HepG2 (cell line): ENCODE measurements at regions not wholly inside any gene's neighbourhood (a gene's known extent, or its start where the extent isn't known, plus 50 kb on each side); places are given as distances from the start of the nearest gene placed in this dataset.

Experiments
- ATAC-seq: fragments of 200-7000 bp; cut with Tn5 transposase; 3 replicates; pipeline ENCODE4 v1.9.1; 2020; ENCODE audit warnings: mild to moderate bottlenecking, moderate library complexity
- BruUV-seq: library from RNA; stranded (reverse); fragments of 400-500 nt; replicated peaks from 2 replicates; lab custom pipeline; 2021; lab: Mats Ljungman, UMichigan
- CTCF ChIA-PET: fragments of 300-600 bp; formaldehyde crosslinking; extraction: SDS; loops from one replicate; lab custom pipeline; 2021; ENCODE audit warnings: low total read pairs, inconsistent platforms, low intra/inter-chr PET ratio; lab: Yijun Ruan, JAX
- POLR2A ChIA-PET: fragments of 350-600 bp; sonication (Branson Sonifier 250); formaldehyde crosslinking; loops from one replicate; lab custom pipeline; 2020; ENCODE audit warnings: antibody characterized with exemption, inconsistent platforms; lab: Yijun Ruan, JAX
- DNase-seq: peaks from one replicate; pipeline ENCODE4 v3.0.0-alpha.2; 2015; ENCODE audit warnings: low spot score
- FAIRE-seq: peaks from 3 replicates; lab custom pipeline; 2011; peaks lifted over from hg19 to GRCh38; lab: Jason Lieb, UNC
- H2AFZ ChIP-seq: one replicate; pipeline ENCODE4 v1.6.1; 2011; ENCODE audit warnings: low read length, inconsistent platforms
- H3K27ac ChIP-seq: fragments of 300-600 bp; 3 replicates; pipeline ENCODE4 v1.8.0; 2011; ENCODE audit warnings: mixed run types, mild to moderate bottlenecking, mixed read lengths, low read length, inconsistent platforms; ENCODE audit not compliant: insufficient read depth; ENCODE audit errors: extremely low read length
- H3K27me3 ChIP-seq, 2 experiments: fragments of 200-600 bp in 1 of 2; 2 replicates in 1 of 2; 3 replicates in 1 of 2; pipeline versions ENCODE4 v1.6.0 to v1.8.0; 2011; ENCODE audit warnings: low read length in 2 of 2, mild to moderate bottlenecking in 2 of 2, moderate library complexity in 2 of 2, inconsistent platforms in 1 of 2; ENCODE audit not compliant: insufficient read depth in 2 of 2, control insufficient read depth in 1 of 2
- H3K36me3 ChIP-seq, 2 experiments: fragments of 200-600 bp in 1 of 2; replicated peaks in 1 of 2; 2 replicates in 1 of 2; 3 replicates in 1 of 2; pipeline versions ENCODE4 v1.5.1 to v1.8.0; 2011; ENCODE audit warnings: low read length in 2 of 2, inconsistent platforms in 1 of 2; ENCODE audit not compliant: insufficient read depth in 2 of 2, control insufficient read depth in 1 of 2
- H3K4me1 ChIP-seq: 2 replicates; pipeline ENCODE4 v1.5.1; 2012; ENCODE audit warnings: low read length, inconsistent platforms; ENCODE audit not compliant: insufficient read depth
- H3K4me2 ChIP-seq: 2 replicates; pipeline ENCODE4 v1.6.0; 2011; ENCODE audit warnings: low read depth, low read length, inconsistent platforms
- H3K4me3 ChIP-seq, 3 experiments: fragments of 200-600 bp in 1 of 3; sonication (generic), shearing (Covaris generic) in 1 of 3; replicated peaks in 1 of 3; 2 replicates each; pipeline ENCODE4 v1.5.1; 2011 to 2016; ENCODE audit warnings: low read length in 3 of 3, inconsistent platforms in 2 of 3, low read depth in 2 of 3, mild to moderate bottlenecking in 2 of 3, control low read depth in 1 of 3, mixed read lengths in 1 of 3; ENCODE audit not compliant: insufficient read depth in 1 of 3
- H3K79me2 ChIP-seq: one replicate; pipeline ENCODE4 v1.6.1; 2011; ENCODE audit warnings: low read length, inconsistent platforms; ENCODE audit not compliant: insufficient read depth
- H3K9ac ChIP-seq: 2 replicates; pipeline ENCODE4 v1.6.0; 2011; ENCODE audit warnings: mild to moderate bottlenecking, low read depth, low read length, inconsistent platforms; ENCODE audit not compliant: insufficient read depth
- H3K9me3 ChIP-seq: 2 replicates; pipeline ENCODE4 v1.5.1; 2012; ENCODE audit warnings: mild to moderate bottlenecking, low read length
- H4K20me1 ChIP-seq: 2 replicates; pipeline ENCODE4 v1.6.0; 2011; ENCODE audit warnings: inconsistent platforms, mild to moderate bottlenecking, low read length, moderate library complexity; ENCODE audit not compliant: insufficient read depth
- ATF5 ChIP-seq: sonication (generic); formaldehyde crosslinking; IDR thresholded peaks from 2 replicates; pipeline ENCODE4 v1.4.0; 2020; ENCODE audit warnings: mild to moderate bottlenecking, low read depth, missing genetic modification reagents
- CEBPG ChIP-seq: IDR thresholded peaks from 2 replicates; pipeline ENCODE4 v1.6.1; 2016
- ETS1 ChIP-seq: sonication (generic); formaldehyde crosslinking; IDR thresholded peaks from 2 replicates; pipeline ENCODE4 v1.4.0; 2020; ENCODE audit warnings: missing genetic modification reagents
- IRX3 ChIP-seq: sonication (generic); formaldehyde crosslinking; IDR thresholded peaks from 2 replicates; pipeline ENCODE4 v1.8.1; 2023; ENCODE audit warnings: mild to moderate bottlenecking, low read depth, missing genetic modification reagents, borderline replicate concordance
- SPEN ChIP-seq: sonication (generic); formaldehyde crosslinking; IDR thresholded peaks from 2 replicates; pipeline ENCODE4 v1.5.1; 2020; ENCODE audit warnings: low read depth, mild to moderate bottlenecking, missing genetic modification reagents
- ZBTB10 ChIP-seq: sonication (generic); formaldehyde crosslinking; IDR thresholded peaks from 2 replicates; pipeline ENCODE4 v1.4.0; 2020; ENCODE audit warnings: missing genetic modification reagents, borderline replicate concordance
- ZEB1 ChIP-seq: IDR thresholded peaks from 2 replicates; pipeline ENCODE4 v1.6.1; 2012; ENCODE audit warnings: mild to moderate bottlenecking, low read depth, inconsistent platforms; ENCODE audit not compliant: insufficient replicate concordance
- ZGPAT ChIP-seq: IDR thresholded peaks from 2 replicates; pipeline ENCODE4 v1.6.1; 2016; ENCODE audit warnings: mild to moderate bottlenecking
- ZHX1 ChIP-seq: sonication (generic); formaldehyde crosslinking; IDR thresholded peaks from 2 replicates; pipeline ENCODE4 v1.8.1; 2022; ENCODE audit warnings: low read depth, mild to moderate bottlenecking, missing genetic modification reagents
- ZNF841 ChIP-seq: sonication (generic); formaldehyde crosslinking; IDR thresholded peaks from 2 replicates; pipeline ENCODE4 v1.8.1; 2023; ENCODE audit warnings: missing genetic modification reagents, borderline replicate concordance
- WGBS: methylation state at CpG from one replicate; pipeline ENCODE4 v1.1.6; 2017; ENCODE audit warnings: low lambda C conversion rate; 5-methylcytosine and 5-hydroxymethylcytosine counted together
- in situ Hi-C: cut with HindIII; loops from 2 replicates; pipeline ENCODE4 v1.10.0; 2017; ENCODE audit warnings: low pct_unique_long_range_greater_than_20kb; ENCODE audit not compliant: extremely low pct_ligation_motif_present
- intact Hi-C: fragments of 100-400 bp; cut with micrococcal nuclease; formaldehyde crosslinking; loops from one replicate; pipeline ENCODE4 v1.10.0; 2022; ENCODE audit not compliant: unreplicated experiment

GRCh38 chr14:49972131-49972671 lies 79.3 kb downstream of the ARF6 start:
- Histone ChIP-seq H2AFZ (peak overlapping the region; percentile 60), H3K4me1 (peaks cover 79% of the 10 kb centered on the region)

More at GRCh38 chr14:49972131-49972671, 79.3 kb downstream of the ARF6 start:
- H3K4me3 ChIP-seq: no peak overlapping the region
- H3K27ac ChIP-seq: peak overlapping the region; percentile 6
- no peaks in the 10 kb centered on the region for H4K20me1 ChIP-seq
- DNase-seq (no peak), FAIRE-seq (no peak), ATAC-seq (no peak)
- in situ Hi-C loops: no loop called here
- H3K79me2 ChIP-seq: no peaks in the 10 kb centered on the region
- CTCF ChIA-PET: no interaction called here
- no TSS peak for BruUV-seq
- H3K9me3 ChIP-seq: no peaks in the 10 kb centered on the region
- intact Hi-C loops: no loop called here
- peak overlapping the region; percentile 48 for H3K4me2 ChIP-seq
- TF ChIP-seq IRX3 (CRISPR knock-in tag): no peak
- TF ChIP-seq ZBTB10 (CRISPR knock-in tag): no peak
- no peak for TF ChIP-seq CEBPG (CRISPR knock-in tag)
- no peak for TF ChIP-seq ZHX1
- TF ChIP-seq ATF5 (CRISPR knock-in tag): no peak
- no peak for TF ChIP-seq ZGPAT
- TF ChIP-seq ETS1 (CRISPR knock-in tag): no peak
- TF ChIP-seq ZNF841: no peak
- no peak for TF ChIP-seq ZEB1
- TF ChIP-seq SPEN (CRISPR knock-in tag): no peak
- TF ChIP-seq, all 625 proteins: peak for 0
- 33% methylated on average over 5 of the region's 5 CpGs for WGBS
- POLR2A ChIA-PET: interaction anchor here (1.0 to 6.6 kb wide), 7 partner anchors 15 to 338 kb away, joined by 3 to 66 read pairs (median 9); partner anchors contain the start of gene ARF6
- Histone ChIP-seq H3K9ac (no peak overlapping the region), H3K36me3 (no peaks in the 10 kb centered on the region), H3K27me3 (no peaks in the 10 kb centered on the region)
